HG03432 (cell line): ENCODE measurements at regions not wholly inside any gene's neighbourhood (a gene's known extent, or its start where the extent isn't known, plus 50 kb on each side); places are given as distances from the start of the nearest gene placed in this dataset.
"Not testable (repeated sequence)": the region's sequence is repeated elsewhere in the genome, so short reads cannot be mapped to it uniquely, and the experiment has no call there.

Experiments
- ATAC-seq: cut with Tn5 transposase; IDR thresholded peaks from one replicate; pipeline ENCODE4 v1.9.1; 2021; ENCODE audit warnings: mild to moderate bottlenecking, moderate library complexity; ENCODE audit not compliant: unreplicated experiment

GRCh38 chr5:166286832-166287231, 2004.6 kb upstream of the WWC1 start:
- ATAC-seq = no peak

- no peak for ATAC-seq
Measured at GRCh38 chr5:166287866-166288265, 2003.6 kb upstream of the WWC1 start.

- ATAC-seq = not testable (repeated sequence)
Measured at GRCh38 chr5:166291800-166292199, 1999.6 kb upstream of the WWC1 start.

- ATAC-seq = no peak
Measured at GRCh38 chr5:166293892-166294291, 1997.6 kb upstream of the WWC1 start.

- ATAC-seq = peak; percentile 49
Measured at GRCh38 chr5:166302166-166302565, 1989.3 kb upstream of the WWC1 start.

- no peak for ATAC-seq
Measured at GRCh38 chr5:166317425-166317824, 1974.0 kb upstream of the WWC1 start.

GRCh38 chr5:166320920-166321480, 1970.4 kb upstream of the WWC1 start:
- no peak for ATAC-seq

GRCh38 chr5:166324372-166324771, 1967.1 kb upstream of the WWC1 start:
- no peak for ATAC-seq

- no peak for ATAC-seq
Measured at GRCh38 chr5:166329149-166329800, 1962.2 kb upstream of the WWC1 start.

GRCh38 chr5:166330036-166330435, 1961.4 kb upstream of the WWC1 start:
- ATAC-seq = no peak

- ATAC-seq = no peak
Measured at GRCh38 chr5:166331521-166331920, 1959.9 kb upstream of the WWC1 start.

- ATAC-seq = no peak
Measured at GRCh38 chr5:166338801-166339200, 1952.6 kb upstream of the WWC1 start.

- ATAC-seq = no peak
Measured at GRCh38 chr5:166340039-166340438, 1951.4 kb upstream of the WWC1 start.

- no peak for ATAC-seq
Measured at GRCh38 chr5:166341740-166342337, 1949.6 kb upstream of the WWC1 start.

GRCh38 chr5:166342402-166342801, 1949.0 kb upstream of the WWC1 start:
- no peak for ATAC-seq

GRCh38 chr5:166346726-166347374, 1944.6 kb upstream of the WWC1 start:
- no peak for ATAC-seq

- ATAC-seq = no peak
Measured at GRCh38 chr5:166349046-166349445, 1942.4 kb upstream of the WWC1 start.

- ATAC-seq = no peak
Measured at GRCh38 chr5:166353580-166353979, 1937.9 kb upstream of the WWC1 start.

- ATAC-seq = no peak
Measured at GRCh38 chr5:166354332-166354731, 1937.1 kb upstream of the WWC1 start.

GRCh38 chr5:166356096-166356495, 1935.3 kb upstream of the WWC1 start:
- no peak for ATAC-seq

GRCh38 chr5:166358127-166358830, 1933.2 kb upstream of the WWC1 start:
- no peak for ATAC-seq
